HG03565 (cell line): ENCODE measurements at regions not wholly inside any gene's neighbourhood (a gene's known extent, or its start where the extent isn't known, plus 50 kb on each side); places are given as distances from the start of the nearest gene placed in this dataset.

Experiments
- ATAC-seq: cut with Tn5 transposase; IDR thresholded peaks from one replicate; pipeline ENCODE4 v1.9.1; 2021; ENCODE audit warnings: mild to moderate bottlenecking, moderate library complexity; ENCODE audit not compliant: unreplicated experiment

GRCh38 chr11:71101606-71102005 lies 150.8 kb downstream of the SHANK2 start:
- ATAC-seq = no peak

- no peak for ATAC-seq
These were observed 151.3 kb downstream of the SHANK2 start for GRCh38 chr11:71101046-71101445.

GRCh38 chr11:71098776-71099175 lies 153.6 kb downstream of the SHANK2 start:
- no peak for ATAC-seq

- no peak for ATAC-seq
These were observed 154.7 kb downstream of the SHANK2 start for GRCh38 chr11:71097506-71098240.

GRCh38 chr11:71096751-71097388 lies 155.5 kb downstream of the SHANK2 start:
- ATAC-seq = no peak

- no peak for ATAC-seq
These were observed 157.0 kb downstream of the SHANK2 start for GRCh38 chr11:71095294-71095850.

- no peak for ATAC-seq
These were observed 157.9 kb downstream of the SHANK2 start for GRCh38 chr11:71094296-71095077.

GRCh38 chr11:71093783-71094182 lies 158.6 kb downstream of the SHANK2 start:
- no peak for ATAC-seq

GRCh38 chr11:71091506-71092265 lies 160.7 kb downstream of the SHANK2 start:
- ATAC-seq = no peak

GRCh38 chr11:71089571-71089970 lies 162.8 kb downstream of the SHANK2 start:
- no peak for ATAC-seq

GRCh38 chr11:71088314-71089215 lies 163.8 kb downstream of the SHANK2 start:
- peak; percentile 53 for ATAC-seq

- no peak for ATAC-seq
These were observed 165.6 kb downstream of the SHANK2 start for GRCh38 chr11:71086687-71087258.

GRCh38 chr11:71084306-71085012 lies 167.9 kb downstream of the SHANK2 start:
- ATAC-seq = no peak

- no peak for ATAC-seq
These were observed 169.3 kb downstream of the SHANK2 start for GRCh38 chr11:71083105-71083504.

- ATAC-seq = no peak
These were observed 169.9 kb downstream of the SHANK2 start for GRCh38 chr11:71082454-71082853.

GRCh38 chr11:71081704-71082230 lies 170.6 kb downstream of the SHANK2 start:
- ATAC-seq = no peak

- ATAC-seq = no peak
These were observed 171.9 kb downstream of the SHANK2 start for GRCh38 chr11:71080239-71081097.

GRCh38 chr11:71079795-71080194 lies 172.6 kb downstream of the SHANK2 start:
- ATAC-seq = no peak
